ENCODE measurements at regions not wholly inside any gene's neighbourhood (a gene's known extent, or its start where the extent isn't known, plus 50 kb on each side); places are given as distances from the start of the nearest gene placed in this dataset. TPM values are rescaled to one million over a fixed set of nuclear protein-coding genes. Genes with fewer than 3 reads are reported as not detected.

GRCh38 chr3:107308716-107309115 lies 68.5 kb upstream of the CCDC54 start:
- Histone ChIP-seq H3K4me2 (ENCODE audit: low read length) (no peak overlapping the region), H3K9me3 (replicated peaks; ENCODE audit: low read length) (no peaks in the 10 kb centered on the region), H3K4me1 (ENCODE audit: control insufficient read depth, insufficient read depth, low read length) (no peaks in the 10 kb centered on the region), H3K4me3 (ENCODE audit: low read length) (no peak overlapping the region), H3K27me3 (ENCODE audit: control insufficient read depth, insufficient read depth, low read length) (no peaks in the 10 kb centered on the region), H3K36me3 (ENCODE audit: insufficient read depth, low read length) (no peaks in the 10 kb centered on the region), H3K9ac (ENCODE audit: low read depth, low read length) (no peak overlapping the region)

GRCh38 chr3:107309312-107309711 lies 67.9 kb upstream of the CCDC54 start:
- no peak overlapping the region for H3K4me3 ChIP-seq (ENCODE audit: low read length)
- H3K27me3 ChIP-seq (ENCODE audit: control insufficient read depth, insufficient read depth, low read length): no peaks in the 10 kb centered on the region
- H3K4me1 ChIP-seq (ENCODE audit: control insufficient read depth, insufficient read depth, low read length): no peaks in the 10 kb centered on the region
- H3K9ac ChIP-seq (ENCODE audit: low read depth, low read length): no peak overlapping the region
- no peaks in the 10 kb centered on the region for H3K9me3 ChIP-seq (replicated peaks; ENCODE audit: low read length)
- no peaks in the 10 kb centered on the region for H3K36me3 ChIP-seq (ENCODE audit: insufficient read depth, low read length)
- H3K4me2 ChIP-seq (ENCODE audit: low read length): no peak overlapping the region

- Histone ChIP-seq H3K9me3 (replicated peaks; ENCODE audit: low read length) (no peaks in the 10 kb centered on the region), H3K9ac (ENCODE audit: low read depth, low read length) (no peak overlapping the region), H3K27me3 (ENCODE audit: control insufficient read depth, insufficient read depth, low read length) (no peaks in the 10 kb centered on the region), H3K4me2 (ENCODE audit: low read length) (no peak overlapping the region), H3K4me1 (ENCODE audit: control insufficient read depth, insufficient read depth, low read length) (no peaks in the 10 kb centered on the region), H3K36me3 (ENCODE audit: insufficient read depth, low read length) (no peaks in the 10 kb centered on the region), H3K4me3 (ENCODE audit: low read length) (no peak overlapping the region)
Observed at GRCh38 chr3:107313711-107314110, 63.5 kb upstream of the CCDC54 start.

- H3K9me3 ChIP-seq (replicated peaks; ENCODE audit: low read length): no peaks in the 10 kb centered on the region
- H3K36me3 ChIP-seq (ENCODE audit: insufficient read depth, low read length): no peaks in the 10 kb centered on the region
- H3K4me3 ChIP-seq (ENCODE audit: low read length): no peak overlapping the region
- no peaks in the 10 kb centered on the region for H3K4me1 ChIP-seq (ENCODE audit: control insufficient read depth, insufficient read depth, low read length)
- no peak overlapping the region for H3K4me2 ChIP-seq (ENCODE audit: low read length)
- no peak overlapping the region for H3K9ac ChIP-seq (ENCODE audit: low read depth, low read length)
- no peaks in the 10 kb centered on the region for H3K27me3 ChIP-seq (ENCODE audit: control insufficient read depth, insufficient read depth, low read length)
Observed at GRCh38 chr3:107315141-107315540, 62.1 kb upstream of the CCDC54 start.

- no peak overlapping the region for H3K4me2 ChIP-seq (ENCODE audit: low read length)
- no peaks in the 10 kb centered on the region for H3K27me3 ChIP-seq (ENCODE audit: control insufficient read depth, insufficient read depth, low read length)
- no peak overlapping the region for H3K4me3 ChIP-seq (ENCODE audit: low read length)
- H3K4me1 ChIP-seq (ENCODE audit: control insufficient read depth, insufficient read depth, low read length): no peaks in the 10 kb centered on the region
- no peaks in the 10 kb centered on the region for H3K36me3 ChIP-seq (ENCODE audit: insufficient read depth, low read length)
- H3K9me3 ChIP-seq (replicated peaks; ENCODE audit: low read length): no peaks in the 10 kb centered on the region
- no peak overlapping the region for H3K9ac ChIP-seq (ENCODE audit: low read depth, low read length)
Observed at GRCh38 chr3:107323723-107324122, 53.5 kb upstream of the CCDC54 start.

GRCh38 chr3:107325446-107325845 lies 51.8 kb upstream of the CCDC54 start:
- no peak overlapping the region for H3K4me2 ChIP-seq (ENCODE audit: low read length)
- H3K4me3 ChIP-seq (ENCODE audit: low read length): no peak overlapping the region
- H3K9ac ChIP-seq (ENCODE audit: low read depth, low read length): no peak overlapping the region
- H3K36me3 ChIP-seq (ENCODE audit: insufficient read depth, low read length): no peaks in the 10 kb centered on the region
- H3K27me3 ChIP-seq (ENCODE audit: control insufficient read depth, insufficient read depth, low read length): no peaks in the 10 kb centered on the region
- H3K4me1 ChIP-seq (ENCODE audit: control insufficient read depth, insufficient read depth, low read length): no peaks in the 10 kb centered on the region
- no peaks in the 10 kb centered on the region for H3K9me3 ChIP-seq (replicated peaks; ENCODE audit: low read length)

Small RNA genes in the stretch of these regions (small RNA-seq; reads per million reads assigned to genes)
- not detected for gene MTCO1P35
- gene MTND6P6: not detected
- gene RF00019: not detected
- not detected for gene RNU6-1308P

Measured in skeletal muscle satellite cell (primary cell).